Cardiac muscle cell (in vitro differentiated cells and primary cell): ENCODE measurements at regions not wholly inside any gene's neighbourhood (a gene's known extent, or its start where the extent isn't known, plus 50 kb on each side); places are given as distances from the start of the nearest gene placed in this dataset.

ENCODE experiments used
- DNase-seq, 2 donors: peaks; one replicate each; pipeline versions ENCODE4 v3.0.0 to v3.0.0-alpha.2; 2010 to 2017; ENCODE audit warnings: low read depth in 1 of 2, low spot score in 1 of 2
- H3K27ac ChIP-seq: fragments of 200-600 bp; sonication (generic); 2 replicates; pipeline ENCODE4 v1.5.1; 2016
- H3K27me3 ChIP-seq: fragments of 200-600 bp; sonication (generic); 2 replicates; pipeline ENCODE4 v1.6.0; 2016; ENCODE audit warnings: control low read depth
- H3K36me3 ChIP-seq: fragments of 200-600 bp; sonication (generic); 2 replicates; pipeline ENCODE4 v1.5.1; 2016; ENCODE audit warnings: control low read depth
- H3K4me1 ChIP-seq: fragments of 200-600 bp; sonication (generic); 2 replicates; pipeline ENCODE4 v1.8.1; 2017; ENCODE audit warnings: low read depth, mild to moderate bottlenecking, mixed run types
- H3K4me3 ChIP-seq: fragments of 200-600 bp; sonication (generic); 2 replicates; pipeline ENCODE4 v1.5.1; 2016; ENCODE audit warnings: mild to moderate bottlenecking
- H3K9me3 ChIP-seq: fragments of 200-600 bp; sonication (generic); 2 replicates; pipeline ENCODE4 v1.5.1; 2017; ENCODE audit warnings: low read depth, mild to moderate bottlenecking, control low read depth
- TF ChIP-seq, protein P1 (sequence below): IDR thresholded peaks from 2 replicates; pipeline ENCODE4 v1.5.1; 2012; ENCODE audit warnings: low read depth, mild to moderate bottlenecking, low read length

- H3K27me3 ChIP-seq = no peaks in the 10 kb centered on the region
- H3K4me1 ChIP-seq = no peaks in the 10 kb centered on the region
- DNase-seq = no peak
- H3K36me3 ChIP-seq = no peaks in the 10 kb centered on the region
- H3K4me3 ChIP-seq = no peak overlapping the region
- TF ChIP-seq, protein P1, sequence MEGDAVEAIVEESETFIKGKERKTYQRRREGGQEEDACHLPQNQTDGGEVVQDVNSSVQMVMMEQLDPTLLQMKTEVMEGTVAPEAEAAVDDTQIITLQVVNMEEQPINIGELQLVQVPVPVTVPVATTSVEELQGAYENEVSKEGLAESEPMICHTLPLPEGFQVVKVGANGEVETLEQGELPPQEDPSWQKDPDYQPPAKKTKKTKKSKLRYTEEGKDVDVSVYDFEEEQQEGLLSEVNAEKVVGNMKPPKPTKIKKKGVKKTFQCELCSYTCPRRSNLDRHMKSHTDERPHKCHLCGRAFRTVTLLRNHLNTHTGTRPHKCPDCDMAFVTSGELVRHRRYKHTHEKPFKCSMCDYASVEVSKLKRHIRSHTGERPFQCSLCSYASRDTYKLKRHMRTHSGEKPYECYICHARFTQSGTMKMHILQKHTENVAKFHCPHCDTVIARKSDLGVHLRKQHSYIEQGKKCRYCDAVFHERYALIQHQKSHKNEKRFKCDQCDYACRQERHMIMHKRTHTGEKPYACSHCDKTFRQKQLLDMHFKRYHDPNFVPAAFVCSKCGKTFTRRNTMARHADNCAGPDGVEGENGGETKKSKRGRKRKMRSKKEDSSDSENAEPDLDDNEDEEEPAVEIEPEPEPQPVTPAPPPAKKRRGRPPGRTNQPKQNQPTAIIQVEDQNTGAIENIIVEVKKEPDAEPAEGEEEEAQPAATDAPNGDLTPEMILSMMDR = no peak
- H3K9me3 ChIP-seq = no peaks in the 10 kb centered on the region
- no peak overlapping the region for H3K27ac ChIP-seq
Observed at GRCh38 chr4:10897076-10897475, 212.5 kb upstream of the CLNK start.

- no peak overlapping the region for H3K4me3 ChIP-seq
- no peaks in the 10 kb centered on the region for H3K4me1 ChIP-seq
- no peaks in the 10 kb centered on the region for H3K9me3 ChIP-seq
- no peaks in the 10 kb centered on the region for H3K36me3 ChIP-seq
- no peaks in the 10 kb centered on the region for H3K27me3 ChIP-seq
- no peak overlapping the region for H3K27ac ChIP-seq
- DNase-seq = peak; percentile 8 to 18
- TF ChIP-seq, protein P1 = peak; percentile 52
Observed at GRCh38 chr4:10893395-10893794, 208.8 kb upstream of the CLNK start.

DNA sequence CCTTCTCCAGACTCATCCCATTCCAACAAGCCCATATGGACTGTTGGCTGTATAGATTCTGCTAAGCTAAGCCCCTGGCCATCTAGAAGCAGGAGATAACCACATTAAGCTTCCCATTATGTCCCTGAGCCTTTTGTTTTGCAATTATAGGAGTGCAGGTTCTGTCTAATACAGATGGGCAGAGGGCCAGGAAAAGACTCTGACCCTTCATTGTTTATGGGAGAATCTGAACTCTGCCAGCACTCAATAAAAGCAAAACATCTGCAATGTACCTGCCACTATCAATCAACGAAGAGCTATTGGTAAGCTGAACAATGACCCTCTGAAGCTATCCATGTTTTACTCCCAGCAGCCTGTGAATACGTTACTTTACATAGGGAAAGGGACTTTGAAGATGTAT is 207.3 kb upstream of the CLNK start:
- Histone ChIP-seq H3K27me3 (no peaks in the 10 kb centered on the region), H3K4me1 (no peaks in the 10 kb centered on the region), H3K36me3 (no peaks in the 10 kb centered on the region), H3K4me3 (no peak overlapping the region), H3K27ac (no peak overlapping the region), H3K9me3 (no peaks in the 10 kb centered on the region)
- DNase-seq = no peak
- TF ChIP-seq, protein P1 = no peak

DNA sequence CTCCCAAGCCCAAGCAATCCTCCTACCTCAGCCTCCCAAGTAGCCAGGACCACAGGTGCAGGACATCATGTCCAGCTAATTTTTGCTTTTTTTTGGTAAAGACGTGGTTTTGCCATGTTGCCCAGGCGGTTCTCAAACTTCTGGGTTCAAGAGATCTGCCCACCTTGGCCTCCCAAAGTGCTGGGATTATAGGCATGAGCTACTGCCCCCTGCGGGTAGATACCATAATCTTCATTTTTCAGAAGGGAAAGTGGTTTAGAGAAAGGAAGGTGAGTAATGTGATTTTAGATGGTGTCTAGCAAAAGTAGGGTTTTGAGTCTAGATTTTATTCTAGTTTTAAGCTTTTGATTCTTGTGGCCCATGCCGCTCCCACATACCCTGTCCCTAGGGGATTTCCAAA is 205.3 kb upstream of the CLNK start:
- H3K9me3 ChIP-seq = no peaks in the 10 kb centered on the region
- H3K36me3 ChIP-seq = no peaks in the 10 kb centered on the region
- no peak overlapping the region for H3K4me3 ChIP-seq
- no peaks in the 10 kb centered on the region for H3K27me3 ChIP-seq
- DNase-seq = no peak
- H3K27ac ChIP-seq = no peak overlapping the region
- H3K4me1 ChIP-seq = no peaks in the 10 kb centered on the region
- TF ChIP-seq, protein P1 = no peak

GRCh38 chr4:10879411-10880110 is 195.0 kb upstream of the CLNK start:
- Histone ChIP-seq H3K36me3 (no peaks in the 10 kb centered on the region), H3K27me3 (no peaks in the 10 kb centered on the region), H3K9me3 (no peaks in the 10 kb centered on the region), H3K27ac (no peak overlapping the region), H3K4me3 (no peak overlapping the region), H3K4me1 (no peaks in the 10 kb centered on the region)
- no peak for DNase-seq
- TF ChIP-seq, protein P1 = no peak
